HG02623 (cell line): ENCODE measurements at regions not wholly inside any gene's neighbourhood (a gene's known extent, or its start where the extent isn't known, plus 50 kb on each side); places are given as distances from the start of the nearest gene placed in this dataset.
"Not testable (repeated sequence)": the region's sequence is repeated elsewhere in the genome, so short reads cannot be mapped to it uniquely, and the experiment has no call there.

Experiments used
- ATAC-seq: cut with Tn5 transposase; IDR thresholded peaks from one replicate; pipeline ENCODE4 v1.9.1; 2021; ENCODE audit warnings: moderate library complexity; ENCODE audit not compliant: unreplicated experiment

GRCh38 chr10:28892818-28893547, 215.7 kb downstream of the BAMBI start:
- no peak for ATAC-seq

- no peak for ATAC-seq
These were observed 216.8 kb downstream of the BAMBI start for GRCh38 chr10:28894146-28894545.

GRCh38 chr10:28895671-28896070, 218.3 kb downstream of the BAMBI start:
- ATAC-seq = not testable (repeated sequence)

GRCh38 chr10:28896791-28897409, 219.6 kb downstream of the BAMBI start:
- ATAC-seq = not testable (repeated sequence)

- no peak for ATAC-seq
These were observed 220.5 kb downstream of the BAMBI start for GRCh38 chr10:28897617-28898464.

GRCh38 chr10:28902215-28902614, 224.9 kb downstream of the BAMBI start:
- no peak for ATAC-seq

- ATAC-seq = no peak
These were observed 225.7 kb downstream of the BAMBI start for GRCh38 chr10:28903063-28903462.

GRCh38 chr10:28903736-28904135, 226.4 kb downstream of the BAMBI start:
- ATAC-seq = no peak

- no peak for ATAC-seq
These were observed 228.1 kb downstream of the BAMBI start for GRCh38 chr10:28905371-28905770.

GRCh38 chr10:28906011-28906411, 228.7 kb downstream of the BAMBI start:
- no peak for ATAC-seq

- ATAC-seq = no peak
These were observed 229.1 kb downstream of the BAMBI start for GRCh38 chr10:28906415-28906814.

- ATAC-seq = no peak
These were observed 229.6 kb downstream of the BAMBI start for GRCh38 chr10:28906934-28907333.

- ATAC-seq = no peak
These were observed 232.6 kb downstream of the BAMBI start for GRCh38 chr10:28909875-28910274.

GRCh38 chr10:28910956-28911355, 233.6 kb downstream of the BAMBI start:
- ATAC-seq = no peak

- ATAC-seq = not testable (repeated sequence)
These were observed 234.2 kb downstream of the BAMBI start for GRCh38 chr10:28911511-28911910.

- no peak for ATAC-seq
These were observed 234.9 kb downstream of the BAMBI start for GRCh38 chr10:28912017-28912783.

GRCh38 chr10:28913436-28914237, 236.3 kb downstream of the BAMBI start:
- ATAC-seq = no peak

- ATAC-seq = no peak
These were observed 237.4 kb downstream of the BAMBI start for GRCh38 chr10:28914701-28915100.

GRCh38 chr10:28915989-28916588, 238.8 kb downstream of the BAMBI start:
- no peak for ATAC-seq

- ATAC-seq = no peak
These were observed 242.8 kb downstream of the BAMBI start for GRCh38 chr10:28920091-28920490.
